HG03469 (cell line): ENCODE measurements at regions not wholly inside any gene's neighbourhood (a gene's known extent, or its start where the extent isn't known, plus 50 kb on each side); places are given as distances from the start of the nearest gene placed in this dataset.
A peak's percentile ranks its signal among the peaks of the same experiment; 100 is the strongest.

Source experiments
- ATAC-seq: cut with Tn5 transposase; IDR thresholded peaks from one replicate; pipeline ENCODE4 v1.9.1; 2021; ENCODE audit warnings: mild to moderate bottlenecking, moderate library complexity, moderate number of reproducible peaks; ENCODE audit not compliant: unreplicated experiment

DNA sequence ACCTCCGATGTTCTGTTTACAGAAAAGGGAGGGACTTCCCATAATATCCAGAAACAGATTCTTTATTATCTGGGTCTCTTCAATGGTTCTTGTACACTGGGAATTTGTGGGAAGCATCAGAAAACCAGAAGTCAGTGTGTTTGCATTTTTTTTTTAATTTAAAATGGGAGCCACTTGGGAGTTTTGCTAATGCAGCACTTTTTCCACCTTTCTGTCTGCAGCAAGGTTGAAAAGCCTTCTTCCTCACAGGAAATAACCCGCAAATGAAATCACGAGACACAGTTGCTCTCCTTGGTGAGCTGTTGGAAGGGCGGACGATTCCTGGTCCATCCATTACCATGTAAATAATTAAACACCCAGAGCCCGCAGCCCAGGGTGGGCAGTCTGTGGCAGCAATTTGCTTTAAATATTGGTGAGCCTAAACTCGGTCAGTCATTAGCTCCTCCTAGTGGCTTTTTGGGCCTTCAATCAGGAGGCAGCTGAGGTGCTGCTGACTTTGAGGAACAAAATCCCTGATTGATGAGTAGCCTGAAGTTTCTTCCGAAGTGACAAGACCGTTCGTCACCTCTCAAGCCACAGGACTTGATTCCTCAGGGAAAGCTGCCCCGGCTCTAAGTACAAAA is 471.5 kb downstream of the EPHA4 start:
- no peak for ATAC-seq

DNA sequence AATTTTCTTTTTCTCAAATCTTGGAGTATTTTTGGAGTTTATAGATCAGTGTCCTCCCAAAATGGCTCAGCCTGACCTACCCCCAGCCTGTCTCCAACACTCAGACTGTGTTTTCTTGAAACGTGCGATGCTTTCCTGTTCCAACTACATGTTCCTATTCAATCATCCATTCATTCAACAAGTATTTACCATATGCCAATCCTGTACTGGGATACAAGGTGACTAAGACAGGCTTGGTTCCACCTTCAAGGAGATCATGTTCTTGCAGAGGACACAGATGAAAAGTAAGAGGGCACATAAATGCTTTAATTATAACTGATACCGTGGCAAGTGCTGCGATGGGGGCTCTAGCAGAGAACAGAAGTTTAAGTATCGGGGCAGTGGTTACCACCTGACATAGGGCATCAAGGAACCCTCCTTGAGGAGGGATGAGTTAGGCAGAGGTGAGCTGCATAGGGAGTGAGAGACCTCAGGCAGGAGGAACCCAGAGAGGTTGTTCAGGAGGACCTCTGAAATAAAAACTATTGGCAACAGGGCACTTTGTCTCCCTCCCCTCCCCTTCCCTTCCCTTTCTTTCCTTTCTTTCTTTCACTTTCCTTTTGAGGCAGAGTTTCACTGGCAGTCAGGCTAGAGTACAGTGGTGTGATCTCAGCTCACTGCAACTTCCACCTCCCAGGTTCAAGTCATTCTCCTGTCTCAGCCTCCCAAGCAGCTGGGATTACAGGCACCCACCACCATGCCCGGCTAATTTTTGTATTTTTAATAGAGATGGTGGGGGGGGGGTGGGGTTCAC is 469.0 kb downstream of the EPHA4 start:
- ATAC-seq: no peak

DNA sequence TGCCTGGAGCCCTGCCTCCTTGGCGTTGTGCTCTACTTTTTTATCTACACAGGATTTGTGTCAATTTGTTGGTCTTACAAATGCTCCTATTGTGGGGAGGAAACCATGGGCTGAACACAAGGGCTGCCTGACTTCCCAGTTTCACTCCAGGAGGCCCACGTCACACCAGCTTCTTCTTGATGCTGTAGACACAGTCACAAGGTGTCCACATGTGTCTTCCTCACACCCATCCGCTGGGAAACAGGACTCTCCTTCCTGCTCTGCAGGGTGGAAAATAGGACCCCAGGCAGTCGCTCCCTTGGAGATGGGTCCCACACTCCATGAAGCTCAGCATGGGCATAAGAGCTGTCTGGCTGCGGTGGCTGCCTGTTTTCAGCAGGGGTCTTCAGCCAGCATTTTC is 468.2 kb downstream of the EPHA4 start:
- no peak for ATAC-seq

DNA sequence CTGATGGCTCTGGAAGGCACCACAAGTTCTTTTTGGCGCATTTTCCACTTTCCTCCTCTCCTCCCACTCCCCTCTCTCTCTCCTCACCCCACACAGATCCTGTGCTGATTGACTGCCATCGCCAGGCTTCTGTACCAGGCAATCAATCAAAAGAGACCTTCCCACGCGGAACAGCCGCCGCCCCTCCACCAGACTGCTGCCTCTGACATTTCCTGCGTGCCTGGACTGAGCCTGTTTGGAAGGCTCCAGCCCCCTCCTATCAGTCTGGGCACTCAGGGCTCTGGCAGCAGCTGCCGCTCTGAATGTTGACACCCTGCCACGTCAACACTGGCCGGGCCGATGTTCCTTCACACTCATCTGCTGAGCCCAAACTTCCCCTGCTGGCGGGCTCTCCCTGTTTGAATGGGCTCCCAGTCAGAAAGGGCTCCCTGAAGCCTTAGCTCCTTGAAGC is 467.7 kb downstream of the EPHA4 start:
- ATAC-seq: no peak

DNA sequence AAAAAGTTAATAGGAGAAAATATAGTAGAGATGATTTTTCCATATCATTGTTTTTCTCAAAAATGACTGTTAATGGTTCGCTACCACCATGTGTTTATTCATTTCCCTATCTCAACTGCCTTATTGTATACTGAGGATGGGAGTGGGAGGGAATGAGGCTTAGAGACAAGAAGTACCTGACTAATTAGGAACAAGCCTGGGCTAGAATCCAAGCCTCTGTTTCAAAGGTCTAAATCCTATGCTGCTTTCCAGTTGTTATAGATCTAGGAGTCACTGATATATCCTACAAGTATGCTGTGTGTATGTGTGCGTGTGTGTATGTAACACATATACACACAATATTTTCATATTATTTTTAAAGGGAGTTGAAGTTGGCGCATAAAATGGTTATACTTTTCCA is 465.9 kb downstream of the EPHA4 start:
- no peak for ATAC-seq

DNA sequence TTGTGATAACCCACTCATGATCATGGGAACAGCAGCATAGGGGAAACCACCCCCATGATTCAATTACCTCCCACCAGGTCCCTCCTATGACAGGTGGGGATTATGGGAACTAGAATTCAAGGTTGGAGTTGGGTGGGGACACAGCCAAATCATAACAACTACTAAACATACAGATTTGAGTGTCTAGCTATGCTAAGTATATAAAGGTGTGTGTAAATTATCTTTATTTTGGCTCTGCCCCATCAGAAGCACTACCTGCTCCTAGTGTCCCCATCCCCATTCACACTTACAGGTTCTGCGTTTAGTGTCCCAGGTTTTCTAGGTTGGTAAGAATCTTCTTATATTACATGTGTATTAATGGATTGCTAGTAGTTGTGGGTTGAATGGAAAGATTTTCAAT is 464.7 kb downstream of the EPHA4 start:
- ATAC-seq: no peak

DNA sequence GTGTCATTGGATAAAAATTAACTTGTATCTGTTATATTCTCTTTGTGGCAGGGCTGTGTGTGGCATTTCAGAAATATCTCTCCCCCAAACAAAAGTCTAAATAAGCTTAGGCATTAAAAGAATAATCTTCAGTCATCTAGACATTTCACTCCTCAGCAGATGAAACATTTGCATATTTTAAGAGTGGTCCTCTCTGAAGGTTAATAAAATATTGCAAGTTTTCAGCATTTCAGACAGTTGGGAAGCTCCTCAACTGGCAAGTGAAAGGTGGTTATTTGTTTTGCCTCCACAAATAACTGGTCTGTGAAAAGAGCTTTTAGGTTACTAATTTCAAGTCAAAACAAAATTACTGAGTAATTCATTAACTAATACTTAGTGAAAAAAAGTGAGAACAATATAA is 462.6 kb downstream of the EPHA4 start:
- ATAC-seq: no peak

DNA sequence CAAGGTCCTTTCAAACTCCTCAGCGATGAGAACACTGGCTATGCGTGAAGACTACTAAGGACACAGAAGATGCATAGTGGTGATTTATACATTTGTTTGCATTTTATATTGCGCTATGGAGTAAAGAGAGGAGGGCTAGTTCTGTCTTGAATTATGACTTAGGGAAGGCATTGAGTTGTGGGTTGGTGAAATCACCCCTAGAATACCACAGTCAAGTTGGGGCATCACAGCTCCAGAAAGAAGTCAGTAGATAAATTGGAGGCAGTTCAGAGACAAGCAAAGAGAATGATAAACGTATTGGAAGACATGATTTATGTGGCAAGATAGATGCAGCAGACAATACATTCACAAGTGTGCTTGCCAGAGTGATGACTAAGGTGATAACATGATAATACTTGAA is 460.4 kb downstream of the EPHA4 start:
- ATAC-seq: no peak

DNA sequence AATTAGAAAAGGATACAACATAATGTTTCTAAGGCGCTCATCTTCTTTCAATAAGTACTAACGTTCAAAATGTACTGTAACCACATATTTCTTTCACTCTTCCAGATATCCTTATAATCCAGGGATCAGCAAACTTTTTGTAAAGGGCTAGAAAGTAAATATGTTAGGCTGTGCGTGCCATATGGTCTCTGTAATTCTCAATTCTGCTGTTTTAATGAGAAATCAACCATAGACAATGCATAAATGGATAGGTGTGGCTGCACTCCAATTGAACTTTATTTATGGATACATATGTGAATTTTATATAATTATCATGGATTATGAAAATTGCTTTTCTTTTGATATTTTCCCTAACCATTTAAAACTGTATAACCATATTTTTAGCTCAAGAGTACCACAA is 459.4 kb downstream of the EPHA4 start:
- ATAC-seq: no peak

DNA sequence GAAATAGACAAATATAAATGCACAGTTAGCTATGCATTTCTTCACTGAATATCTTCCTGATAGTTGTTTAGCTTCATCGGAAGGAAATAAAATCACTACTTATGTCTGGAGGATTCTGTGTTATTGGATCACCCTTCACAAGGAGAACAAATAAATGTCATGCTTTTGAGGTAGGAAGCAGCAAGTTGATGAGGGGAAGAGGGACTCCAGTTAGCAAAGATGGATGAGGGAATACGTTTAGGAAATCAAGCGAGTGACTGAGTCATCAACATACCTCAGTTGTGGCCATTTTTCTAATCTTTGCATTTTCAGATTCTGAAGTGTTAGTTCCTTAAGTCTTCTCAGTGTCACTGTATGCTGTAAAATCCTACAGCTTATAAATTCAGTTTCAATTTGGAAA is 456.2 kb downstream of the EPHA4 start:
- ATAC-seq: no peak

DNA sequence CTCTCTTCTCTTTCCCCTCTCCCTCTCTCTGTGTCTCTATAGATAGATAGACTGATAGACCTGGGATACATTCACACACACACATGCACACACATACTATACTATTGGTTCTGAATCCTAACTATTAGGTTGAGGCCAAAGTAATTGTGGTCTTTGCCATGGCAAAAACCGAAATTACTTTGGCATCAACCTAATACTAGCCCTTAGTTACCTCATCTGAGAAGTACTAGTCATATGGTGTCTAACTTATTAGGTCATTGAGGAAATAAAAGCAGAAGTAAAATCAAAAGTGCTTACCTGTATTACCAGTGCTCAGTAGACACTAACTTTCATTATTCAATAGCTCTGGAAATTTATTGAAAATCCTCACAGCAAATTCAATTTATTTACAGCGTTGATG is 451.5 kb downstream of the EPHA4 start:
- peak; percentile 87 for ATAC-seq

DNA sequence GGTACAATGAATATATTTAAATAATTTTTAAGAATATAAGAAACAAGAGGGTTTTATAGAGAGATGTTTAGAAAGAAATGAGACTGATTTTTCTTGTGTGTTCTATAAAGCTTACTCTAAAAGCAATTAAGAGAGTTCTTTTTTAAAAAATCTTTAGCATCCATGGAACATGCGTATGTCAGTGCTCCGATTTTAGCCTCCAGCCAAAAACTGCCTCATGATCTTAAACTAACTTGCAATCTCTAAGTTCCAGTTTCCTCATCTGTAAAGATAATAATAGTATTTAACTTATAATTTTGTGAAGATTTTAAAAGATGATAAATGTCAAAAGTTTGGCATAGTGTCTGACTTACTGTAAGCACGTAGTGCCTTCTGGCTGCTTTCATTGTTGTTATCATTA is 448.7 kb downstream of the EPHA4 start:
- no peak for ATAC-seq

DNA sequence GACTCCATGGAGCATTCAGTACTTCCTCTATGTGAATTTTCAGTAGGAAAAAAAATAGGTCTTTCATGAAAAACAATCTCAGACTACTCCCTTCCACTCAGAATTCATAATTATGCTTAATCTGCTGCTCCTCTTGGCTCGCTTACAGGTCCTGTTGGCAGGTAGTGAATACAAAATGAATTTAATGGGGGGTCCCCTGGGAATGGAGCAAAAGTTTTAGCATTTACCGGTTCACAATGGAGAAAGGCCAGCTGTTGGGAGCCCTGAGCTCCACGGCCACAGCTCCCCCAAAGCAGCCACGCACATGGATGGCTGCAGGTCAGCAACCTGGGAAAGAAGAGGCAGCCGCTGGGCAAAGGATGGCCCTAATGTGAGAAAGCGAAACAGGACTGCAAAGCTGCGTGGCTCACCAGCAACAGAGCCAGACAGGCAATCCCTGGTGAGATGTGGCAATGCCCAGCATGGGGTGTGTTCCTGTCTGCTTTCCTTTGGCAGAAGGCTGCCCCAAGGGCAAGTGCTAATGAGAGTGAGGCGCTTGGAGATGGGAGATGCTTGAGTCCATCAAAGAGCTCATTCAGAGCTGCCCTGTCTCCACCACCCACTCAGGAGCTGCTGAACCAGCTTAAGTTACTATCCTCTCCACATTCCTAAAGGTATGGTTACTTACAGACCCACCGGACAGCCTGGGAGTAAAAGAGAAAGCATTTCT is 447.4 kb downstream of the EPHA4 start:
- ATAC-seq: no peak

DNA sequence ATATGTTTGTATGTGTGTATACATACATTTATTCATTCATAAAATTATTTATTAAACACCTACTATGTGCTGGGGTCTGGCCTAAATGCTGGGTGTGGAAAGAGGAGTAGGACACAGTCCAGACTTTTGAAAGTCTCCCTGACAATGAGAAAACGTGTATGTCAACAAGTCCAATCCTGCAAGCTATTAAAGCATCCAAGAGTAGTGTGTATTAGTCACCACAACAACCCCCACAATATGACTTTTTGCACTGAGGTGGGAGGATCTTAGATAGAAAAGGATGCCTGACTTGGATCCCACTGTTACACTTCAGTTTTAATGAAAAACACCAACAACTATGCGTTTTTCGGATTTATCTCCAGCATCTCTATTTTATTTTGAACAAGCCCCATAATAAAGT is 446.4 kb downstream of the EPHA4 start:
- no peak for ATAC-seq

DNA sequence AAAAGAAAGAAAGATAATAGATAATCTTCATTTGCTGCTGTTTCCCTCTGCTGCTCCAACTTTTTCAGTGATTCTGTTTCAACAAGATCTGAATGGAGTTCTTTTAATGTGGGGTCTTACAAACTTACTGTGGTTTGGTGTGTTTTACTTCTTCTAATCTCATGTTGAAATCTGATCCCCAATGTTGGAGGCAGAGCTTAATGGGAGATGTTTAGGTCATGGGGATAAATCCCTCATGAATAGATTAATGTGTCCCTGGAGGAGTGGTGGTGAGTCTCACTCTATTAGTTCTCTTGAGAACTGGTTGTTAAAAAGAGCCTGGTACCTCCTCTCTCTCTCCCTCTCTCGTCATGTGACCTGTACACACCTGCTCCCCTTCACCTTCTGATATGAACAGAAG is 442.4 kb downstream of the EPHA4 start:
- no peak for ATAC-seq

DNA sequence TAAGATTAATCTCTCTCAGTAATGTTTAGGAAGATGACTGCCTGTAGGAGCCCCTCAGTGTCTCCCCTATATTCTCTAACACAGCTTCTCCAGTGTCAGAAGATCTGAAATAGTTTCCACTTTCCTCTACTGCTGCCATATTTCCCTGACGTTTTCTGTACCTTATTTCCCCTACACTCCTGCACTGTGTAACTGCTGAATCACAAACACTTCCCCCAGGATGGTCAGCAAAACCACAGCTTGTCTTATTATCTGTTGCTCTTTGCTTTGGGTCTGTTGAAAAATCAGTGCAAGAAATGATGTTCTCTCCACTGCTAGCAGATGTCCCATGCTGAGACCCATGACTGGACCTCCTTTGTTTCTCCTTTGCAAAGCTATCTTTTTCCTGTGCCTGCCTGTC is 441.7 kb downstream of the EPHA4 start:
- ATAC-seq: no peak

DNA sequence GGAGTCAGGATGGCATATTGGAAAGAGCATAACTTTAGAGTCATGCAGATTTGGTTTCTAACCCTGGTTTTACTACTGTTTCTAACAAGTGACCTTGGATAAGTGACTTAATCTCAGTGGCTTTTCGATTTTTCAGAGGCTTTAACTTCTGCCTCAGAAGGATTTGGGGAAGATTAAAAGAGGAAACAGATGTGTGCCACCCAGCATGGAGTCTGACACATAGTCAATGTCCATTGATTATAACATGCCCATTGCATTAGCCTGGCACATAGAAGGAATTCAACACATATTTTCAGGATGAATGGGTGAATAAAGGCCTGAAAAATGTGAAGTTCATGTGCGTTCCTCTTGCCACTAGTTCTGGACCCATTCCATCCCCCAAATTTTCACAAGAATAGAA is 438.2 kb downstream of the EPHA4 start:
- ATAC-seq: no peak

DNA sequence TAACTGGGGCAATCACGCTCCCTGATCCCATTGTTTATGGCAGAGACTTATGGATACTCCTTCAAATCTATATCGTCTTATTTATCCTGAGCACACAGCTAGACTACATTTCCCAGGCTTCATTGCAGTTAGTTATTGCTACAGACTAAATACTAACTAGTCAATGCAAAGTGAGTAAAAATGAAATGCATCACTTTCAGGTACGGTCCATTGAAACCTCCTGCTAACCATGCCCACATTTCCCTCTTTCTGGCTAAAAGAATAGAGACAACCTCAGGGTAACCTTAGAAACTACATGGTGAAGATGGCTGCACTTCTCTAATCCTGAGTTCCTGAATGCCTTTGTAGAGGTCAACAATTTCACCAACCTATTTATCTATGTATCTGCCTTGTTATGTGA is 437.4 kb downstream of the EPHA4 start:
- no peak for ATAC-seq

DNA sequence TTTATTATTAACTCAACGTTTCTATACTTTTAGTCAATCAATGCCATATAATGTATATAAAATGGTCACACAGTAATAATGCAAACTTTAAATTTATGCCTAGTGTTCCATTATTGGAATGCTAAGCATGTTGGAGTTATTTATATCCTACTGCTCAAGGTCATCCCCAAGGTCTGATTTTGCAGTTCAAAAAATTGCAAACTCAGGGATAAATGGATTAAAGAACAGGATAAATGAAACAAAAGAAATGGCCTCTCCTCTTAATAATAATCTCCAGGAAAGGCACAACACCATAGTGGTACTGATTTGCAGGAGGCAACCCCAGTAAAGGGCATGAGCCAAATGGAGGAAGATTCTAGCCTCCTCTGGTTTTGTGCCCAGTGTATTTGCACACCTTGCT is 436.4 kb downstream of the EPHA4 start:
- no peak for ATAC-seq

DNA sequence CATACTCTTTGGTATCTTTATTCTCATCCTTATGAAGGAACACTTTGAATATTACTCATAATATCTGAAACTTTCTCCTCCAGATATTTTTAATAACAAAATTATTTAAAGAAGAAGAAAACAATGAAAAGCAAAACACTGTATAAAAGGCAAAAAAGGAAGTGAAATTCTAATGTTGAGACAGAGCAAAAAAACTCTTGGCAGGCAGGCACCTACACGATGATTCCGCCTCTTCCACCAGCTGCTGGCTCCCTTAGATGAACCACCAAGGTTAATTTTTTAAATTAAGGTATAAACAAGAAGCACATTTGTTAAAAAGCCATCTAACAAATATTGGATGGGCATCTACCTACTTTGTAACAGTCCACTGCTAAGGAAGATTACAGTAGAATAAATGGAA is 434.7 kb downstream of the EPHA4 start:
- peak; percentile 44 for ATAC-seq

DNA sequence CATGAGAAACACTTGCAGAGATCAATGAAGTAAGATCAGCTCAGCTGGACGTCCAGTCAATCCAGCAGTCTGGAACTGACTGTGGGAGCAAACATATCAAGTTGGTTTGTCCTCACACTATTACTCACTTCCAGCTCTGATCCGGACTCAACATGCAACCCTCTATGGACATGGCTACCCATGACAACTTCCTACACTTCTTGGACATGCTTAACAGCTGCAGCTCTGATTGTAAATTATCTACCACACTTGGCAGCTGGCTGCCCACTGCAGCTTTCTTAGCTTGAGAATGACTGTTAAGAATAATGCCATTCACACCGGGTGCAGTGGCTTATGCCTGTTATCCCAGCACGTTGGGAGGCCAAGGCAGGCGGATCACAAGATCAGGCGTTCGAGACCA is 429.8 kb downstream of the EPHA4 start:
- no peak for ATAC-seq

DNA sequence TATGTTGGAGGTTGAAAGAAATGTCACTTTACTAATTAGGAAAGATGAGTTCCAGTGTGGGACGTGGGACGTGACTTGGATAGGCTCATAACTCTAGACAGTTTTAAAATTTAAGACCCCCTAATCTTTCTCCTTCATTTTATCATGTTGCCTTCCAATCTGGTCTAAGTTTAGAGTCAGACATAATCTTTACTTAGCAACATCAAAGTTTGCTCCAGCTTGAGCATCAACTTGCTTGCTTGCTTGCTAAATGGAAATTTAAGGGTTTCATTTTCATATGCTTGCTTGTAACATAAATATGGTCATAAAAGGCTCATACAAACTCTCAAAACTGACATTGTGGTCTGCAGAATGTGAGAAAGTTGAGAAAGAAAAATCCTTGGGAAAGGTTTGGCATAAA is 428.9 kb downstream of the EPHA4 start:
- ATAC-seq: no peak
